ENCODE measurements at regions not wholly inside any gene's neighbourhood (a gene's known extent, or its start where the extent isn't known, plus 50 kb on each side); places are given as distances from the start of the nearest gene placed in this dataset.

DNA sequence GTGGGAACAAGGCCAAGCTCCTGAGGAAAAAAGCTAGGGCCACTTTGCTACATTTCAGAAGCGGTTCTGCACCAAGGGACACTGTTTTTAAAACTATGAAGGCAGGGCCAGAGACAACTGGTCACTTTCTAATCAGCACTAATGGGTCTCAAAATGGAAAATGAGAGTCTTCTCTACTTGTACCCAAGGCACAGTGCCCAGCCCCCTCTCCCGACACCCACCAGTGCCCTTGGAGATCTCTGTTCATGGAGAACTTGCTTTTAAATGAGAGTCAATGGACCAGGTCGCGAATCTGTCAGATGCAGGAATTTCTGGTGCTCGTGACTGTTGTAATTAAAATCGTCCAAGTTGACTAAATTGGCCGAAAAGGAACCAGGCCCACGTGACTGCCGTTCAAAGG is 591.6 kb downstream of the BCOR start:
- no peak for TF ChIP-seq CEBPB (IDR thresholded peaks at IDR 0.05)

DNA sequence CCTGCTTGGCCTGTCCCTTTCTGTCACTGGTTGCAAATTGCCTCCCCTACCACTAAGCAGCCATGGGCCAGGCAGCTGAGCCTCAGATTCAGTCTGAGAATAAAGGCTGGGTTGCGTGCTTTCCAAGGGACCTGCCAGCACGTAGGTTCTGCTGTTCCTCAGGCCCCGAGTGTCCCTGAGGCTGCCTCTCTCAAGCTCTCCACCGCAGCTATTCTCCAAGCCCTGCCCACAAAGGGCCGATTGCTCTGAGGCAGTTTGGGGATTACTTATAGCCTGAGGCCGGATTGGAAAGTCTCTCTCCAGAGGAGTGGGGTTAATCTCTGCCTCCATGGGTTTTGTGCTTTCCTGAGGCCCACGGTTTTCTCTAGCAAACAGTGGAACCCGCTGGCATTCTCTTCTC is 590.7 kb downstream of the BCOR start:
- TF ChIP-seq FOXM1 (IDR thresholded peaks at IDR 0.05; ENCODE audit: borderline replicate concordance, low read depth) (no peak), TEAD4 (IDR thresholded peaks at IDR 0.05) (no peak), EGR1 (IDR thresholded peaks at IDR 0.05) (no peak), TAF1 (IDR thresholded peaks at IDR 0.05; ENCODE audit: low read depth) (no peak), RAD21 (IDR thresholded peaks at IDR 0.05; ENCODE audit: low read depth) (no peak), YY1 (IDR thresholded peaks at IDR 0.05; ENCODE audit: low read depth) (no peak), CEBPB (IDR thresholded peaks at IDR 0.05) (no peak), ZBTB7A (IDR thresholded peaks at IDR 0.05; ENCODE audit: low read depth) (no peak), CREB1 (IDR thresholded peaks at IDR 0.05; ENCODE audit: low read depth) (no peak), EP300 (IDR thresholded peaks at IDR 0.05; ENCODE audit: borderline replicate concordance) (no peak), TCF12 (IDR thresholded peaks at IDR 0.05; ENCODE audit: low read depth) (no peak), NFIC (IDR thresholded peaks at IDR 0.05) (no peak)
- TF ChIP-seq, protein P1, sequence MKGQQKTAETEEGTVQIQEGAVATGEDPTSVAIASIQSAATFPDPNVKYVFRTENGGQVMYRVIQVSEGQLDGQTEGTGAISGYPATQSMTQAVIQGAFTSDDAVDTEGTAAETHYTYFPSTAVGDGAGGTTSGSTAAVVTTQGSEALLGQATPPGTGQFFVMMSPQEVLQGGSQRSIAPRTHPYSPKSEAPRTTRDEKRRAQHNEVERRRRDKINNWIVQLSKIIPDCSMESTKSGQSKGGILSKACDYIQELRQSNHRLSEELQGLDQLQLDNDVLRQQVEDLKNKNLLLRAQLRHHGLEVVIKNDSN (IDR thresholded peaks at IDR 0.05): no peak
- TF ChIP-seq, protein P2, sequence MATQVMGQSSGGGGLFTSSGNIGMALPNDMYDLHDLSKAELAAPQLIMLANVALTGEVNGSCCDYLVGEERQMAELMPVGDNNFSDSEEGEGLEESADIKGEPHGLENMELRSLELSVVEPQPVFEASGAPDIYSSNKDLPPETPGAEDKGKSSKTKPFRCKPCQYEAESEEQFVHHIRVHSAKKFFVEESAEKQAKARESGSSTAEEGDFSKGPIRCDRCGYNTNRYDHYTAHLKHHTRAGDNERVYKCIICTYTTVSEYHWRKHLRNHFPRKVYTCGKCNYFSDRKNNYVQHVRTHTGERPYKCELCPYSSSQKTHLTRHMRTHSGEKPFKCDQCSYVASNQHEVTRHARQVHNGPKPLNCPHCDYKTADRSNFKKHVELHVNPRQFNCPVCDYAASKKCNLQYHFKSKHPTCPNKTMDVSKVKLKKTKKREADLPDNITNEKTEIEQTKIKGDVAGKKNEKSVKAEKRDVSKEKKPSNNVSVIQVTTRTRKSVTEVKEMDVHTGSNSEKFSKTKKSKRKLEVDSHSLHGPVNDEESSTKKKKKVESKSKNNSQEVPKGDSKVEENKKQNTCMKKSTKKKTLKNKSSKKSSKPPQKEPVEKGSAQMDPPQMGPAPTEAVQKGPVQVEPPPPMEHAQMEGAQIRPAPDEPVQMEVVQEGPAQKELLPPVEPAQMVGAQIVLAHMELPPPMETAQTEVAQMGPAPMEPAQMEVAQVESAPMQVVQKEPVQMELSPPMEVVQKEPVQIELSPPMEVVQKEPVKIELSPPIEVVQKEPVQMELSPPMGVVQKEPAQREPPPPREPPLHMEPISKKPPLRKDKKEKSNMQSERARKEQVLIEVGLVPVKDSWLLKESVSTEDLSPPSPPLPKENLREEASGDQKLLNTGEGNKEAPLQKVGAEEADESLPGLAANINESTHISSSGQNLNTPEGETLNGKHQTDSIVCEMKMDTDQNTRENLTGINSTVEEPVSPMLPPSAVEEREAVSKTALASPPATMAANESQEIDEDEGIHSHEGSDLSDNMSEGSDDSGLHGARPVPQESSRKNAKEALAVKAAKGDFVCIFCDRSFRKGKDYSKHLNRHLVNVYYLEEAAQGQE (IDR thresholded peaks at IDR 0.05; ENCODE audit: low read depth): no peak
- TF ChIP-seq, protein P3, sequence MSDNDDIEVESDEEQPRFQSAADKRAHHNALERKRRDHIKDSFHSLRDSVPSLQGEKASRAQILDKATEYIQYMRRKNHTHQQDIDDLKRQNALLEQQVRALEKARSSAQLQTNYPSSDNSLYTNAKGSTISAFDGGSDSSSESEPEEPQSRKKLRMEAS (IDR thresholded peaks at IDR 0.05): no peak

DNA sequence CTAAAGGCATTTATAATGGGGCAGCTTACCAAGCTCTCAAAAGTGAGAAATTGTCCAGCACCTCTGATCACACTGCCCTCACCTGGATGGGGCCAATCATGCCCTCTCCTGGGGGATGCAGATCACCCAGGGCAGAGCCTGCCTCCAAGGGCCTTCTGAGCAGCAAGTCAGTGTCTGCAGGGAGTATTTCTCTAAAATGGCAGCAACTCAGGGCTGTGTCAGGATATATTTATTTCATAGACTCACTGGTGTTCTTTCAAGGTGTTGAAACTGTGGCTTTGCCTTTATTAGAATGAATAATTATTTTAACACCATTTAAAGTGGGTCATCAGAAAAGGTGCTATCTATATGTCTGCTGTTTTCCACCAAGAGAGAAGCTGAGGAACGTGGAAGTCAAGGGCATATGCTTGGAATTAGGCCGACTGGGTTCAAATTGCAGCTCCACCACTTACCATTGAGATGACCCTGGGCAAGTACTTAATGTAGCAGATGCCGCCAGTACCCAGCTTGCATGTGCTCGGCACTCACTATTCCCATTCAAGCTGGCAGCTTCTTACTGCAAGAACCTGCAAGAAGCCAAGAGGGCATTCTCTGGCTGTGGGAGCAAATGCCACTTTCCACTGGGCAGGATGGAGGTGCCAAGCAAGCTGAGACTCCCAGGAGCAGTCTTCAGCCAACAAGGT is 590.0 kb downstream of the BCOR start:
- TF ChIP-seq CEBPB (IDR thresholded peaks at IDR 0.05): no peak
- TF ChIP-seq, protein P2 (IDR thresholded peaks at IDR 0.05; ENCODE audit: low read depth): no peak
- TF ChIP-seq FOXM1 (IDR thresholded peaks at IDR 0.05; ENCODE audit: borderline replicate concordance, low read depth): no peak
- no peak for TF ChIP-seq RAD21 (IDR thresholded peaks at IDR 0.05; ENCODE audit: low read depth)
- TF ChIP-seq, protein P3 (IDR thresholded peaks at IDR 0.05): no peak
- no peak for TF ChIP-seq EGR1 (IDR thresholded peaks at IDR 0.05)

DNA sequence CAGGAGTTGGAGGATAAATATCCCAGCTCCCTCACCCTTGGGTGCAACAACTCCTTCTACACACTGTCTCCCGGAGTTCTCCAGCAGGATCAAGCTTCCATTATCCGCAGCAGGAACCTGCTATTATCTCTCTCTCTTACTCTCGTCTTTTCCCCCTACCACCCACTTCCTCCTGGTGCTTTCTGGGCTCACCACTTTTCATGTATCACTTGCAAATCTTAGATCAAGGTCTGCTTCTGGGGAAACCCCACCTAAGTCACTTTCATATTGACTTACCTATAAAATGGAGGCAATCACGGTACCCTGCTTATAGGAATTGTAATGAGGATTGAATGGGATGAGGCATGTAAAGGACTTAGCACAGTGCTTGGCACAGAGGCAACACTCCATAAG is 589.5 kb downstream of the BCOR start:
- TF ChIP-seq FOXM1 (IDR thresholded peaks at IDR 0.05; ENCODE audit: borderline replicate concordance, low read depth): no peak
- no peak for TF ChIP-seq EGR1 (IDR thresholded peaks at IDR 0.05)
- no peak for TF ChIP-seq TAF1 (IDR thresholded peaks at IDR 0.05; ENCODE audit: low read depth)
- TF ChIP-seq ZBTB7A (IDR thresholded peaks at IDR 0.05; ENCODE audit: low read depth): no peak
- no peak for TF ChIP-seq CREB1 (IDR thresholded peaks at IDR 0.05; ENCODE audit: low read depth)
- TF ChIP-seq TEAD4 (IDR thresholded peaks at IDR 0.05): no peak
- no peak for TF ChIP-seq NFIC (IDR thresholded peaks at IDR 0.05)
- TF ChIP-seq TCF12 (IDR thresholded peaks at IDR 0.05; ENCODE audit: low read depth): no peak
- TF ChIP-seq, protein P3 (IDR thresholded peaks at IDR 0.05): no peak
- TF ChIP-seq, protein P2 (IDR thresholded peaks at IDR 0.05; ENCODE audit: low read depth): no peak
- TF ChIP-seq CEBPB (IDR thresholded peaks at IDR 0.05): no peak
- TF ChIP-seq RAD21 (IDR thresholded peaks at IDR 0.05; ENCODE audit: low read depth): no peak
- TF ChIP-seq, protein P1 (IDR thresholded peaks at IDR 0.05): no peak
- TF ChIP-seq EP300 (IDR thresholded peaks at IDR 0.05; ENCODE audit: borderline replicate concordance): no peak

Measured in Ishikawa (cell line).